GM13976 (cell line): ENCODE measurements at regions not wholly inside any gene's neighbourhood (a gene's known extent, or its start where the extent isn't known, plus 50 kb on each side); places are given as distances from the start of the nearest gene placed in this dataset.

Source experiments
- DNase-seq: peaks from one replicate; pipeline ENCODE4 v3.0.0; 2012; ENCODE audit warnings: low spot score
- CTCF ChIP-seq: IDR thresholded peaks from 2 replicates; pipeline ENCODE4 v1.5.1; 2012; ENCODE audit warnings: borderline replicate concordance, mild to moderate bottlenecking; ENCODE audit not compliant: insufficient read depth; ENCODE audit errors: extremely low read depth, missing control alignments, control extremely low read depth
- in situ Hi-C: fragments of 300-500 bp; cut with MboI; formaldehyde crosslinking; loops from one replicate; pipeline ENCODE4 v1.12.0; 2022; ENCODE audit warnings: low sequenced_read_pairs, mixed read lengths, inconsistent platforms; ENCODE audit not compliant: unreplicated experiment

- TF ChIP-seq CTCF, result no peak
- DNase-seq, result no peak
- in situ Hi-C loops, result no loop called here
Measured at GRCh38 chr6:93792746-93793145, 373.4 kb upstream of the EPHA7 start.

- no peak for TF ChIP-seq CTCF
Measured at GRCh38 chr6:93790981-93791380, 371.6 kb upstream of the EPHA7 start.

GRCh38 chr6:93789532-93789931, 370.2 kb upstream of the EPHA7 start:
- in situ Hi-C loops, result no loop called here

More at GRCh38 chr6:93790981-93791380, 371.6 kb upstream of the EPHA7 start:
- no peak for DNase-seq
- in situ Hi-C loops, result no loop called here

GRCh38 chr6:93787841-93788240, 368.5 kb upstream of the EPHA7 start:
- in situ Hi-C loops, result no loop called here
- no peak for TF ChIP-seq CTCF
- no peak for DNase-seq

More at GRCh38 chr6:93789532-93789931, 370.2 kb upstream of the EPHA7 start:
- no peak for TF ChIP-seq CTCF
- DNase-seq, result no peak

- no peak for DNase-seq
- in situ Hi-C loops, result no loop called here
- TF ChIP-seq CTCF, result no peak
Measured at GRCh38 chr6:93786474-93787330, 367.3 kb upstream of the EPHA7 start.

- DNase-seq, result no peak
- in situ Hi-C loops, result no loop called here
- no peak for TF ChIP-seq CTCF
Measured at GRCh38 chr6:93785694-93786030, 366.3 kb upstream of the EPHA7 start.
